ENCODE measurements at regions not wholly inside any gene's neighbourhood (a gene's known extent, or its start where the extent isn't known, plus 50 kb on each side); places are given as distances from the start of the nearest gene placed in this dataset.

DNA sequence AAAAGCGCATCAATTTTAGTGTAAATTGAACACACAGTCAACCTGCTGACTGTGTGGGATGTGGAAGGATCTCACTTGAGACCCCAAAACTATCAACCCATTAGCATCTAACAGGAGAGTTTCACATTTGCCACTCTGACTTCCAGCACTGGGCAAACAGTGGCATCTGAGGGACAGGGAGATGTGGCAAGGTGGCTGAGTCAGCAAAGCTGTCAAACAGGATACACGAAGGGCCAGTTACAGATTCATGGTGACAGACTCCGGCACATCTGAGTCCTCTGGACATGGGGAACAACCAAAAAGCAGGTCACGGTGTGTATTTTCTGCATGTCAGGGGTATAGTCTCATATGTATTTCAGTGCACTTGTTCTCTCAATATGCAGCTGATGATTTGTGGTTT lies 573.4 kb upstream of the PPP2R3A start:
- TF ChIP-seq POLR3A (IDR thresholded peaks at IDR 0.05; ENCODE audit: borderline replicate concordance, extremely low read depth, insufficient read depth, insufficient read length) (no peak), MXI1 (IDR thresholded peaks at IDR 0.05; ENCODE audit: low read depth, low read length) (no peak), PHF21A (IDR thresholded peaks at IDR 0.05; ENCODE audit: borderline replicate concordance, low read depth) (no peak), ZNF277 (CRISPR knock-in tag; IDR thresholded peaks at IDR 0.05; ENCODE audit: borderline replicate concordance) (no peak), PREB (CRISPR knock-in tag; IDR thresholded peaks at IDR 0.05) (no peak), ATF7 (IDR thresholded peaks at IDR 0.05) (no peak), SNAPC5 (CRISPR knock-in tag; IDR thresholded peaks at IDR 0.05) (no peak)
- TF ChIP-seq, protein P1, sequence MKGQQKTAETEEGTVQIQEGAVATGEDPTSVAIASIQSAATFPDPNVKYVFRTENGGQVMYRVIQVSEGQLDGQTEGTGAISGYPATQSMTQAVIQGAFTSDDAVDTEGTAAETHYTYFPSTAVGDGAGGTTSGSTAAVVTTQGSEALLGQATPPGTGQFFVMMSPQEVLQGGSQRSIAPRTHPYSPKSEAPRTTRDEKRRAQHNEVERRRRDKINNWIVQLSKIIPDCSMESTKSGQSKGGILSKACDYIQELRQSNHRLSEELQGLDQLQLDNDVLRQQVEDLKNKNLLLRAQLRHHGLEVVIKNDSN (CRISPR knock-in tag; IDR thresholded peaks at IDR 0.05): no peak
- TF ChIP-seq, protein P2, sequence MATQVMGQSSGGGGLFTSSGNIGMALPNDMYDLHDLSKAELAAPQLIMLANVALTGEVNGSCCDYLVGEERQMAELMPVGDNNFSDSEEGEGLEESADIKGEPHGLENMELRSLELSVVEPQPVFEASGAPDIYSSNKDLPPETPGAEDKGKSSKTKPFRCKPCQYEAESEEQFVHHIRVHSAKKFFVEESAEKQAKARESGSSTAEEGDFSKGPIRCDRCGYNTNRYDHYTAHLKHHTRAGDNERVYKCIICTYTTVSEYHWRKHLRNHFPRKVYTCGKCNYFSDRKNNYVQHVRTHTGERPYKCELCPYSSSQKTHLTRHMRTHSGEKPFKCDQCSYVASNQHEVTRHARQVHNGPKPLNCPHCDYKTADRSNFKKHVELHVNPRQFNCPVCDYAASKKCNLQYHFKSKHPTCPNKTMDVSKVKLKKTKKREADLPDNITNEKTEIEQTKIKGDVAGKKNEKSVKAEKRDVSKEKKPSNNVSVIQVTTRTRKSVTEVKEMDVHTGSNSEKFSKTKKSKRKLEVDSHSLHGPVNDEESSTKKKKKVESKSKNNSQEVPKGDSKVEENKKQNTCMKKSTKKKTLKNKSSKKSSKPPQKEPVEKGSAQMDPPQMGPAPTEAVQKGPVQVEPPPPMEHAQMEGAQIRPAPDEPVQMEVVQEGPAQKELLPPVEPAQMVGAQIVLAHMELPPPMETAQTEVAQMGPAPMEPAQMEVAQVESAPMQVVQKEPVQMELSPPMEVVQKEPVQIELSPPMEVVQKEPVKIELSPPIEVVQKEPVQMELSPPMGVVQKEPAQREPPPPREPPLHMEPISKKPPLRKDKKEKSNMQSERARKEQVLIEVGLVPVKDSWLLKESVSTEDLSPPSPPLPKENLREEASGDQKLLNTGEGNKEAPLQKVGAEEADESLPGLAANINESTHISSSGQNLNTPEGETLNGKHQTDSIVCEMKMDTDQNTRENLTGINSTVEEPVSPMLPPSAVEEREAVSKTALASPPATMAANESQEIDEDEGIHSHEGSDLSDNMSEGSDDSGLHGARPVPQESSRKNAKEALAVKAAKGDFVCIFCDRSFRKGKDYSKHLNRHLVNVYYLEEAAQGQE (IDR thresholded peaks at IDR 0.05; ENCODE audit: borderline replicate concordance): no peak
- TF ChIP-seq, protein P2 (CRISPR knock-in tag; IDR thresholded peaks at IDR 0.05; ENCODE audit: low read depth): no peak
- Histone ChIP-seq H2AFZ (ENCODE audit: low read depth, low read length) (no peak overlapping the region), H3K36me3 (ENCODE audit: control insufficient read depth, insufficient read depth, low read length) (no peaks in the 10 kb centered on the region), H3K4me1 (replicated peaks in 1 of 2; ENCODE audit: control insufficient read depth in 2 of 2, insufficient read depth in 2 of 2, low read length in 2 of 2) (no peaks in the 10 kb centered on the region), H3K4me3 (no peak overlapping the region), H3K9me1 (ENCODE audit: control insufficient read depth, insufficient read depth, low read length) (no peaks in the 10 kb centered on the region), H3K9ac (ENCODE audit: insufficient read depth in 1 of 2, low read depth in 2 of 2, low read length in 2 of 2) (no peak overlapping the region), H3K27me3 (ENCODE audit: control insufficient read depth in 2 of 2, insufficient read depth in 2 of 2, low read length in 2 of 2) (no peaks in the 10 kb centered on the region), H4K20me1 (replicated peaks; ENCODE audit: control insufficient read depth, insufficient read depth, low read length) (no peaks in the 10 kb centered on the region), H3K79me2 (ENCODE audit: control insufficient read depth, insufficient read depth, low read length) (no peaks in the 10 kb centered on the region), H3K9me3 (replicated peaks; ENCODE audit: control insufficient read depth, insufficient read depth, low read depth, low read length) (no peaks in the 10 kb centered on the region), H3K4me2 (ENCODE audit: insufficient read depth, low read length) (no peak overlapping the region), H3K27ac (ENCODE audit: extremely low read depth, low read depth, low read length) (no peak overlapping the region)
- FAIRE-seq (no peak), ATAC-seq (no peak), DNase-seq (ENCODE audit: extremely low read depth in 1 of 4, low spot score in 3 of 4) (no peak)
- in situ Hi-C loops (cut with MboI): no loop called here
- intact Hi-C loops (cut with micrococcal nuclease): no loop called here
- WGBS (ENCODE audit: insufficient coverage, low coverage, missing lambda C conversion rate): 0% methylated on average over 4 of the region's 4 CpGs
- ChIA-PET CTCF (ENCODE audit: low intra/inter-chr PET ratio) (no interaction called here), POLR2A (no interaction called here)
- no TSS peak for BruUV-seq (replicated peaks)

Data from K562 (cell line).